ENCODE measurements at regions not wholly inside any gene's neighbourhood (a gene's known extent, or its start where the extent isn't known, plus 50 kb on each side); places are given as distances from the start of the nearest gene placed in this dataset.

- Histone ChIP-seq H3K27me3 (ENCODE audit: control insufficient read depth, insufficient read depth, low read length) (no peaks in the 10 kb centered on the region), H3K36me3 (ENCODE audit: control insufficient read depth, insufficient read depth, low read length) (no peaks in the 10 kb centered on the region), H3K4me3 (ENCODE audit: low read depth, low read length) (no peak overlapping the region)
- TF ChIP-seq, protein P1, sequence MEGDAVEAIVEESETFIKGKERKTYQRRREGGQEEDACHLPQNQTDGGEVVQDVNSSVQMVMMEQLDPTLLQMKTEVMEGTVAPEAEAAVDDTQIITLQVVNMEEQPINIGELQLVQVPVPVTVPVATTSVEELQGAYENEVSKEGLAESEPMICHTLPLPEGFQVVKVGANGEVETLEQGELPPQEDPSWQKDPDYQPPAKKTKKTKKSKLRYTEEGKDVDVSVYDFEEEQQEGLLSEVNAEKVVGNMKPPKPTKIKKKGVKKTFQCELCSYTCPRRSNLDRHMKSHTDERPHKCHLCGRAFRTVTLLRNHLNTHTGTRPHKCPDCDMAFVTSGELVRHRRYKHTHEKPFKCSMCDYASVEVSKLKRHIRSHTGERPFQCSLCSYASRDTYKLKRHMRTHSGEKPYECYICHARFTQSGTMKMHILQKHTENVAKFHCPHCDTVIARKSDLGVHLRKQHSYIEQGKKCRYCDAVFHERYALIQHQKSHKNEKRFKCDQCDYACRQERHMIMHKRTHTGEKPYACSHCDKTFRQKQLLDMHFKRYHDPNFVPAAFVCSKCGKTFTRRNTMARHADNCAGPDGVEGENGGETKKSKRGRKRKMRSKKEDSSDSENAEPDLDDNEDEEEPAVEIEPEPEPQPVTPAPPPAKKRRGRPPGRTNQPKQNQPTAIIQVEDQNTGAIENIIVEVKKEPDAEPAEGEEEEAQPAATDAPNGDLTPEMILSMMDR (IDR thresholded peaks at IDR 0.05; ENCODE audit: insufficient read depth, low read length, poor library complexity, severe bottlenecking) = no peak
- peak; percentile 35 for DNase-seq (ENCODE audit: low read depth)
Measured at GRCh38 chr5:57532513-57533497, 50.2 kb upstream of the ACTBL2 start.
